ENCODE measurements at regions not wholly inside any gene's neighbourhood (a gene's known extent, or its start where the extent isn't known, plus 50 kb on each side); places are given as distances from the start of the nearest gene placed in this dataset.

GRCh38 chr9:89792189-89793123 lies 187.6 kb downstream of the GADD45G start:
- no peak for DNase-seq (ENCODE audit: low read depth in 2 of 2)

GRCh38 chr9:89793124-89793495 lies 188.3 kb downstream of the GADD45G start:
- DNase-seq (ENCODE audit: low read depth in 2 of 2), result no peak

- DNase-seq (ENCODE audit: low read depth in 2 of 2), result no peak
Observed at GRCh38 chr9:89793551-89793950, 188.7 kb downstream of the GADD45G start.

- no peak for DNase-seq (ENCODE audit: low read depth in 2 of 2)
Observed at GRCh38 chr9:89794918-89795317, 190.1 kb downstream of the GADD45G start.

- DNase-seq (ENCODE audit: low read depth in 2 of 2), result no peak
Observed at GRCh38 chr9:89795538-89796195, 190.9 kb downstream of the GADD45G start.

- no peak for DNase-seq (ENCODE audit: low read depth in 2 of 2)
Observed at GRCh38 chr9:89796606-89797005, 191.8 kb downstream of the GADD45G start.

- no peak for DNase-seq (ENCODE audit: low read depth in 2 of 2)
Observed at GRCh38 chr9:89797255-89797654, 192.4 kb downstream of the GADD45G start.

GRCh38 chr9:89797937-89798455 lies 193.2 kb downstream of the GADD45G start:
- no peak for DNase-seq (ENCODE audit: low read depth in 2 of 2)

- no peak for DNase-seq (ENCODE audit: low read depth in 2 of 2)
Observed at GRCh38 chr9:89798547-89799120, 193.8 kb downstream of the GADD45G start.

- no peak for DNase-seq (ENCODE audit: low read depth in 2 of 2)
Observed at GRCh38 chr9:89799221-89799620, 194.4 kb downstream of the GADD45G start.

GRCh38 chr9:89799766-89800165 lies 195.0 kb downstream of the GADD45G start:
- no peak for DNase-seq (ENCODE audit: low read depth in 2 of 2)

GRCh38 chr9:89801341-89801740 lies 196.5 kb downstream of the GADD45G start:
- DNase-seq (ENCODE audit: low read depth in 2 of 2), result no peak

- DNase-seq (ENCODE audit: low read depth in 2 of 2), result no peak
Observed at GRCh38 chr9:89801742-89802670, 197.2 kb downstream of the GADD45G start.

- no peak for DNase-seq (ENCODE audit: low read depth in 2 of 2)
Observed at GRCh38 chr9:89802781-89803355, 198.1 kb downstream of the GADD45G start.

GRCh38 chr9:89803403-89803802 lies 198.6 kb downstream of the GADD45G start:
- DNase-seq (ENCODE audit: low read depth in 2 of 2), result no peak

- DNase-seq (ENCODE audit: low read depth in 2 of 2), result no peak
Observed at GRCh38 chr9:89804766-89805531, 200.1 kb downstream of the GADD45G start.

GRCh38 chr9:89805571-89806292 lies 200.9 kb downstream of the GADD45G start:
- DNase-seq (ENCODE audit: low read depth in 2 of 2), result no peak

GRCh38 chr9:89806371-89807100 lies 201.7 kb downstream of the GADD45G start:
- no peak for DNase-seq (ENCODE audit: low read depth in 2 of 2)

- no peak for DNase-seq (ENCODE audit: low read depth in 2 of 2)
Observed at GRCh38 chr9:89807101-89807395, 202.2 kb downstream of the GADD45G start.

Measured in stimulated activated CD4-positive, alpha-beta T cell treated with anti-CD3 and anti-CD28 coated beads, Interleukin-12 subunit alpha, Interleukin-12 subunit beta, amount 100 ng/mL, for 24 hours (primary cell).